ENCODE measurements at regions not wholly inside any gene's neighbourhood (a gene's known extent, or its start where the extent isn't known, plus 50 kb on each side); places are given as distances from the start of the nearest gene placed in this dataset.
"Not testable (repeated sequence)": the region's sequence is repeated elsewhere in the genome, so short reads cannot be mapped to it uniquely, and the experiment has no call there.

DNA sequence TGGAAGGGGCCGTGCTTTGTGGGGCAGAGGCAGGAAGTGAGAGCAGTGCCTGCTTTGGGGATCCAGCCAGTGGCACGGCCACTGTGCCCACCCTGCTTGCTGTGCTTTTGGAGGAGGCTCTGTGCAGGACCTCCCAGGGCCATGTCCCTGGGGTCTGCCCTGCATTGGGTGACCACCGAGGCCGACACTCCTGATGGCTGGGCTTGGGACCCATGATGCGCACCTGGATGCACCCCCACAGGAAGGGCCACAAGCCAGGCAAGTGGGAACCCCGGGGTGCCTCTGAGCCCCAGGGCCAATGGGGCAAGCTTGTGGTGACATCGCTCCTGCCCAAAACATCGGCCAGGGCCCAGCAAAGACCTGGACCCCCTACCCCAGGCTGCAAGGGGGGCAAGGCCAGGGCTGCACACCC, 738.6 kb upstream of the GJE1 start:
- Histone ChIP-seq H3K4me3 (no peak overlapping the region), H3K27me3 (no peaks in the 10 kb centered on the region), H3K9ac (no peak overlapping the region), H3K27ac (no peak overlapping the region), H3K9me3 (ENCODE audit: low read depth) (peaks cover 3% of the 10 kb centered on the region), H3F3A (ENCODE audit: low read depth) (no peaks in the 10 kb centered on the region), H3K4me1 (no peaks in the 10 kb centered on the region), H2AFZ (replicated peaks) (no peak overlapping the region), H3K4me2 (no peak overlapping the region), H4K20me1 (ENCODE audit: low read depth) (no peaks in the 10 kb centered on the region), H3K79me2 (ENCODE audit: low read depth) (no peaks in the 10 kb centered on the region), H3K36me3 (no peaks in the 10 kb centered on the region)
- no peaks in the 10 kb centered on the region for H3K36me3 Mint-ChIP-seq
- peaks cover 2% of the 10 kb centered on the region for H3K27me3 Mint-ChIP-seq (ENCODE audit: insufficient read depth, low read depth)
- DNase-seq (ENCODE audit: low spot score), result no peak
- H3K4me1 Mint-ChIP-seq, result peaks cover 2% of the 10 kb centered on the region
- H3K4me3 Mint-ChIP-seq, result no peak overlapping the region
- no peaks in the 10 kb centered on the region for H3K9me3 Mint-ChIP-seq
- TF ChIP-seq, protein P1, sequence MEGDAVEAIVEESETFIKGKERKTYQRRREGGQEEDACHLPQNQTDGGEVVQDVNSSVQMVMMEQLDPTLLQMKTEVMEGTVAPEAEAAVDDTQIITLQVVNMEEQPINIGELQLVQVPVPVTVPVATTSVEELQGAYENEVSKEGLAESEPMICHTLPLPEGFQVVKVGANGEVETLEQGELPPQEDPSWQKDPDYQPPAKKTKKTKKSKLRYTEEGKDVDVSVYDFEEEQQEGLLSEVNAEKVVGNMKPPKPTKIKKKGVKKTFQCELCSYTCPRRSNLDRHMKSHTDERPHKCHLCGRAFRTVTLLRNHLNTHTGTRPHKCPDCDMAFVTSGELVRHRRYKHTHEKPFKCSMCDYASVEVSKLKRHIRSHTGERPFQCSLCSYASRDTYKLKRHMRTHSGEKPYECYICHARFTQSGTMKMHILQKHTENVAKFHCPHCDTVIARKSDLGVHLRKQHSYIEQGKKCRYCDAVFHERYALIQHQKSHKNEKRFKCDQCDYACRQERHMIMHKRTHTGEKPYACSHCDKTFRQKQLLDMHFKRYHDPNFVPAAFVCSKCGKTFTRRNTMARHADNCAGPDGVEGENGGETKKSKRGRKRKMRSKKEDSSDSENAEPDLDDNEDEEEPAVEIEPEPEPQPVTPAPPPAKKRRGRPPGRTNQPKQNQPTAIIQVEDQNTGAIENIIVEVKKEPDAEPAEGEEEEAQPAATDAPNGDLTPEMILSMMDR (IDR thresholded peaks at IDR 0.05), result no peak
- no peak overlapping the region for H3K27ac Mint-ChIP-seq

DNA sequence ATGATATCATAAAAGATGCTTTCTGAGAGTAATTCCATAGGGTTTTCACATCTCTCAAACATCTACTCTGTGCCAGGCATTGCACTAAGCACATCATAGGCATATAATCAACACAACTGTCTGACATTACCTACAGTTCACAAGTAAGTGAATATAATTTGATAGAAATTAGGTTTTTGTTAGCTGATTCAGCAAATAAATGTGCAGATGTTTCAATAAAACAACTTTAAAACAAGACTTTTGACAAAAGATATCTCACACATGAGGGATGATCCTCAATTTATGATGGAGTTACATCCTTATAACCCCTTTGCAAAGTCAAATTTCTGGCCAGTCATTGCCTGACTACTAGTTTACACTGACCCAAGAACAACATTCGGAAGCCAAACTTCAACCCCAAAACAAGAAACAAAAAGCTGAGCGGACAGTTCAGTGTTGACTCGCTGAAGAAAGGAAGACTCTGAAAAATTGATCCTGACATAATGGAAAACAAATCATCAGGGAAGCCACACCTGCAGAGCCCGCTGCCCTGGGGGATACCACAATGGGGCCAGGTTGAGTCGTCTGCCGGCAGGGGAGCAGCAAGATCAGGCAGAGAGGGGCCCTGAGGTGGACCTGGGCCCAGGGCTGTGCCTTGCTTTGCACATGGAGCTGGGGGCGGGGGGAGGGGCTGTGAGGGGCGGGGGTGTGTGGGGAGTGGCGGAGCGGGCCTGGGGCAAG, 739.2 kb upstream of the GJE1 start:
- Histone ChIP-seq H2AFZ (replicated peaks) (no peak overlapping the region), H3K9me3 (ENCODE audit: low read depth) (peaks cover 3% of the 10 kb centered on the region), H3K27ac (no peak overlapping the region), H3K79me2 (ENCODE audit: low read depth) (no peaks in the 10 kb centered on the region), H4K20me1 (ENCODE audit: low read depth) (no peaks in the 10 kb centered on the region), H3K27me3 (no peaks in the 10 kb centered on the region), H3K4me3 (no peak overlapping the region), H3K36me3 (no peaks in the 10 kb centered on the region), H3K4me2 (no peak overlapping the region), H3F3A (ENCODE audit: low read depth) (no peaks in the 10 kb centered on the region), H3K9ac (no peak overlapping the region), H3K4me1 (no peaks in the 10 kb centered on the region)
- H3K9me3 Mint-ChIP-seq, result no peaks in the 10 kb centered on the region
- TF ChIP-seq EZH2 (IDR thresholded peaks at IDR 0.05), result no peak
- TF ChIP-seq, protein P1 (IDR thresholded peaks at IDR 0.05), result no peak
- TF ChIP-seq EZH2phosphoT487 (IDR thresholded peaks at IDR 0.05), result no peak
- DNase-seq (ENCODE audit: low spot score), result no peak
- no peaks in the 10 kb centered on the region for H3K36me3 Mint-ChIP-seq
- H3K27me3 Mint-ChIP-seq (ENCODE audit: insufficient read depth, low read depth), result peaks cover 2% of the 10 kb centered on the region
- no peak overlapping the region for H3K27ac Mint-ChIP-seq
- H3K4me3 Mint-ChIP-seq, result no peak overlapping the region
- H3K4me1 Mint-ChIP-seq, result peaks cover 2% of the 10 kb centered on the region

DNA sequence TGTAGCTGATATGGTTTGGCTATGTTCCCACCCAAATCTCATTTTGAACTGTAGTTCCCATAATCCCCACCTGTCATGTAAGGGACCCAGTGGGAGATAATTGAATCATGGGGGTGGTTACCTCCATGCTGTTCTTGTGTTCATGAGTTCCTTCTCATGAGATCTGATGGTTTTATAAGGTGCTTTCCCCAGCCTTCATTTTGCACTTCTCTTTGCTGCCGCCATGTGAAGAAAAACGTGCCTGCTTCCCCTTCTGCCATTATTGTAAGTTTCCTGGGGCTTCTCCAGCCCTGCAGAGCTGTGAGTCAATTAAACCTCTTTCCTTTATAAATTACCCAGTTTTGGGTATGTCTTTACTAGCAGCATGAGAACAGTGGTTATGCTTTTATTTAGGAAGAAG, 741.6 kb upstream of the GJE1 start:
- not testable (repeated sequence) for H2AFZ ChIP-seq (replicated peaks); H3K4me1 ChIP-seq; H3F3A ChIP-seq (ENCODE audit: low read depth); H3K4me2 ChIP-seq; H4K20me1 ChIP-seq (ENCODE audit: low read depth); H3K79me2 ChIP-seq (ENCODE audit: low read depth); H3K27ac Mint-ChIP-seq; H3K9me3 ChIP-seq (ENCODE audit: low read depth); H3K36me3 ChIP-seq; H3K4me3 Mint-ChIP-seq; H3K4me3 ChIP-seq; H3K36me3 Mint-ChIP-seq; H3K4me1 Mint-ChIP-seq; H3K27me3 Mint-ChIP-seq (ENCODE audit: insufficient read depth, low read depth); H3K27ac ChIP-seq; DNase-seq (ENCODE audit: low spot score); H3K27me3 ChIP-seq; H3K9ac ChIP-seq; H3K9me3 Mint-ChIP-seq

DNA sequence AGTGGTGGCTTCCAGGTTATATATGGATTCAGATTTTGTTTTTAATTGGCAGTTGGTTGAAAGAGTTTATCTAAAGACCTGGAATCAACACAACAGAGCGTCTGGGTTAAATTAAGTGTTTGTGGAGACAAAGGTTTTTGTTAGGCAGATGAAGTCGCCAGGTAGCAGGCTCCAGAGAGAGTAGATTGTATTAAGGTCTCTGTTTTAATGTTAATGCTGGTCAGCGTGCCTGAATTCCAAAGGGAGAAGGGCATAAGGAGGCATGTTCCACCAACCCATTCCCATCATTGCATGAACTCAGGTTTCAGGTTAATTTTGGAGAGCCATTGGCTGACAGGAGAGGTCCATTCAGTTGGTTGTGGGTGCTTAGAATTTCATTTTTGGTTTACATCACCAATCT, 744.1 kb upstream of the GJE1 start:
- peaks cover 6% of the 10 kb centered on the region for H3K27me3 Mint-ChIP-seq (ENCODE audit: insufficient read depth, low read depth)
- H3K4me1 Mint-ChIP-seq, result peaks cover 2% of the 10 kb centered on the region
- H3K9me3 Mint-ChIP-seq, result no peaks in the 10 kb centered on the region
- Histone ChIP-seq H3K4me3 (no peak overlapping the region), H3K4me2 (no peak overlapping the region), H3K36me3 (no peaks in the 10 kb centered on the region), H3K4me1 (no peaks in the 10 kb centered on the region), H3K9ac (no peak overlapping the region), H2AFZ (replicated peaks) (no peak overlapping the region), H3K27ac (no peak overlapping the region), H3K9me3 (ENCODE audit: low read depth) (no peaks in the 10 kb centered on the region), H3K27me3 (no peaks in the 10 kb centered on the region), H3K79me2 (ENCODE audit: low read depth) (no peaks in the 10 kb centered on the region), H4K20me1 (ENCODE audit: low read depth) (no peaks in the 10 kb centered on the region), H3F3A (ENCODE audit: low read depth) (no peaks in the 10 kb centered on the region)
- no peak for DNase-seq (ENCODE audit: low spot score)
- H3K27ac Mint-ChIP-seq, result no peak overlapping the region
- no peaks in the 10 kb centered on the region for H3K36me3 Mint-ChIP-seq
- H3K4me3 Mint-ChIP-seq, result no peak overlapping the region
- TF ChIP-seq, protein P1 (IDR thresholded peaks at IDR 0.05), result no peak
- TF ChIP-seq EZH2 (IDR thresholded peaks at IDR 0.05), result no peak
- no peak for TF ChIP-seq EZH2phosphoT487 (IDR thresholded peaks at IDR 0.05)
